Mammary epithelial cell (primary cell): ENCODE measurements at regions not wholly inside any gene's neighbourhood (a gene's known extent, or its start where the extent isn't known, plus 50 kb on each side); places are given as distances from the start of the nearest gene placed in this dataset.

Experiments
- EZH2 ChIP-seq: IDR thresholded peaks from 2 replicates; pipeline ENCODE4 v1.6.1; 2012; ENCODE audit warnings: low read length, inconsistent platforms, borderline replicate concordance
- TF ChIP-seq, protein P1 (sequence below), 2 donors: IDR thresholded peaks in 1 of 2; conservative IDR thresholded peaks in 1 of 2; 2 replicates each; pipeline ENCODE4 v1.5.1; 2011 to 2012; ENCODE audit warnings: inconsistent platforms in 2 of 2, low read length in 2 of 2, mild to moderate bottlenecking in 2 of 2, control low read depth in 1 of 2, low read depth in 1 of 2; ENCODE audit not compliant: insufficient read depth in 1 of 2; ENCODE audit errors: extremely low read depth in 1 of 2

DNA sequence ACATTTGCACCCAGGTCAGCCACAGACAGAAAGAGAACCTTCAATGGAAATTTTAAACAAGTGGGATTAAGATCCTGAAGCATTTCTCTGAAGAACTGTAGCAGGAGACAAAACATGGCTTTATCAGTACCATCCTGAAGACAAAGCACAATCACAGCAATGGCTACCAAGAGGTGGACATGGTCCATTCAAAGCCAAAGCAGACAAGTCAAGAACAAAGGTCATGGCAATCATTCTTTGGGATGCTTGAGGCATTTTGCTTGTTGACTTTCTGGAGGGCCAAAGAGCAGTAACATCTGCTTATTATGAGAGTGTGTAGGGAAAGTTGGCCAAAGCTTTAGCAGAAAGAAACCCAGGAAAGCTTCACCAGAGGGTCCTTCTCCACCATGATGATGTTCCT, 248.2 kb downstream of the TOX3 start:
- TF ChIP-seq, protein P1, sequence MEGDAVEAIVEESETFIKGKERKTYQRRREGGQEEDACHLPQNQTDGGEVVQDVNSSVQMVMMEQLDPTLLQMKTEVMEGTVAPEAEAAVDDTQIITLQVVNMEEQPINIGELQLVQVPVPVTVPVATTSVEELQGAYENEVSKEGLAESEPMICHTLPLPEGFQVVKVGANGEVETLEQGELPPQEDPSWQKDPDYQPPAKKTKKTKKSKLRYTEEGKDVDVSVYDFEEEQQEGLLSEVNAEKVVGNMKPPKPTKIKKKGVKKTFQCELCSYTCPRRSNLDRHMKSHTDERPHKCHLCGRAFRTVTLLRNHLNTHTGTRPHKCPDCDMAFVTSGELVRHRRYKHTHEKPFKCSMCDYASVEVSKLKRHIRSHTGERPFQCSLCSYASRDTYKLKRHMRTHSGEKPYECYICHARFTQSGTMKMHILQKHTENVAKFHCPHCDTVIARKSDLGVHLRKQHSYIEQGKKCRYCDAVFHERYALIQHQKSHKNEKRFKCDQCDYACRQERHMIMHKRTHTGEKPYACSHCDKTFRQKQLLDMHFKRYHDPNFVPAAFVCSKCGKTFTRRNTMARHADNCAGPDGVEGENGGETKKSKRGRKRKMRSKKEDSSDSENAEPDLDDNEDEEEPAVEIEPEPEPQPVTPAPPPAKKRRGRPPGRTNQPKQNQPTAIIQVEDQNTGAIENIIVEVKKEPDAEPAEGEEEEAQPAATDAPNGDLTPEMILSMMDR (conservative IDR thresholded peaks at IDR 0.05 in 1 of 2, IDR thresholded peaks at IDR 0.05 in 1 of 2; ENCODE audit: extremely low read depth in 1 of 2, insufficient read depth in 1 of 2, low read depth in 1 of 2, low read length in 2 of 2) = no peak
- no peak for TF ChIP-seq EZH2
